ENCODE measurements at regions not wholly inside any gene's neighbourhood (a gene's known extent, or its start where the extent isn't known, plus 50 kb on each side); places are given as distances from the start of the nearest gene placed in this dataset.
"Not testable (repeated sequence)": the region's sequence is repeated elsewhere in the genome, so short reads cannot be mapped to it uniquely, and the experiment has no call there.

DNA sequence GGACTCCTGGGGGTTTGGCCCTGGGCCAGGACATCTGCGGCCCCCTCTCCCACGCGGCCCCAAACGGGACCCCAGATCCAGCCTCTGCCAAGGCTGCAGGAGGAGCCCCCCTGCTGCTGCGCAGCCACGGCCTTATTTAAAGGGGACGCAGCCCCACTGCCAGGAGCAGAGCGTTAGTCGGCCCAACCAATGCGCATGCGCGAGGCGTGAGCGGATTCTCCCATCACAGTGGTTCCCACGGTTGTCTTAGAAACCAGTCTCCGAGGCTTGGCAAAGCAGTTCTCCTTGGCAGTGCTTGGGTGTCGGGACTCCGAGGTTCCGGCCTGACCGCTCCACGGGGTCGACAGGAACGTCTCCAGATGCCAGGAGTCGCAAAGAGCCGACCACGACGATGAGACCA lies 288.3 kb upstream of the ZNF337 start:
- 67 to 77% methylated on average over 17 to 27 of the region's 27 CpGs for WGBS, 2 donors
- H3K4me1 ChIP-seq = peaks cover 0 to 6% (median 0%) of the 10 kb centered on the region in 4 donors
- TF ChIP-seq, protein P1, sequence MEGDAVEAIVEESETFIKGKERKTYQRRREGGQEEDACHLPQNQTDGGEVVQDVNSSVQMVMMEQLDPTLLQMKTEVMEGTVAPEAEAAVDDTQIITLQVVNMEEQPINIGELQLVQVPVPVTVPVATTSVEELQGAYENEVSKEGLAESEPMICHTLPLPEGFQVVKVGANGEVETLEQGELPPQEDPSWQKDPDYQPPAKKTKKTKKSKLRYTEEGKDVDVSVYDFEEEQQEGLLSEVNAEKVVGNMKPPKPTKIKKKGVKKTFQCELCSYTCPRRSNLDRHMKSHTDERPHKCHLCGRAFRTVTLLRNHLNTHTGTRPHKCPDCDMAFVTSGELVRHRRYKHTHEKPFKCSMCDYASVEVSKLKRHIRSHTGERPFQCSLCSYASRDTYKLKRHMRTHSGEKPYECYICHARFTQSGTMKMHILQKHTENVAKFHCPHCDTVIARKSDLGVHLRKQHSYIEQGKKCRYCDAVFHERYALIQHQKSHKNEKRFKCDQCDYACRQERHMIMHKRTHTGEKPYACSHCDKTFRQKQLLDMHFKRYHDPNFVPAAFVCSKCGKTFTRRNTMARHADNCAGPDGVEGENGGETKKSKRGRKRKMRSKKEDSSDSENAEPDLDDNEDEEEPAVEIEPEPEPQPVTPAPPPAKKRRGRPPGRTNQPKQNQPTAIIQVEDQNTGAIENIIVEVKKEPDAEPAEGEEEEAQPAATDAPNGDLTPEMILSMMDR (IDR thresholded peaks at IDR 0.05) = no peak
- TF ChIP-seq POLR2A (IDR thresholded peaks at IDR 0.05) = no peak
- TF ChIP-seq EP300 (IDR thresholded peaks at IDR 0.05) = no peak
- H3K9me3 ChIP-seq = no peaks in the 10 kb centered on the region
- H3K36me3 ChIP-seq = no peaks in the 10 kb centered on the region
- no peak for DNase-seq (ENCODE audit: low spot score in 2 of 2)
- peak overlapping the region in 3 of 4 donors; percentile 9 to 37 (median 24) for H3K4me3 ChIP-seq
- no peaks in the 10 kb centered on the region for H3K27me3 ChIP-seq
- H3K27ac ChIP-seq = no peak overlapping the region

DNA sequence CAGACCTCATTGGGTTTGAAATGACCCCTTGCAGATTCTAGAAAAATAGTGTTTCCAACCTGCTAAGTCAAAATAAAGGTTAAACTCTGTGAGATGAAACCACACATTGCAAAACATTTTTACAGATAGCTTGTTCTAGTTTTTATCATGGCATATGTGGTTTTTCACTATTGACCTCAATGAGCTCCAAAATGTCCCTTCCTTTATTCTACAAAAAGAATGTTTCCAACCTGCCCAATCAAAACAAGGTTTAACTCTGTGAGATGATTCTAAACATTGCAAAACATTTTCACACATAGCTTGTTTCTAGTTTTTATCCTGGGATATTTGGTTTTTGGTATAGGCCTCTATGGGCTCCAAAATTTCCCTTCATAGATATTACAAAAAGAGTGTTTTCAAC lies 286.0 kb upstream of the ZNF337 start:
- H3K4me1 ChIP-seq; H3K4me3 ChIP-seq; DNase-seq (ENCODE audit: low spot score in 2 of 2); H3K27me3 ChIP-seq; H3K36me3 ChIP-seq; H3K9me3 ChIP-seq; H3K27ac ChIP-seq: not testable (repeated sequence)

DNA sequence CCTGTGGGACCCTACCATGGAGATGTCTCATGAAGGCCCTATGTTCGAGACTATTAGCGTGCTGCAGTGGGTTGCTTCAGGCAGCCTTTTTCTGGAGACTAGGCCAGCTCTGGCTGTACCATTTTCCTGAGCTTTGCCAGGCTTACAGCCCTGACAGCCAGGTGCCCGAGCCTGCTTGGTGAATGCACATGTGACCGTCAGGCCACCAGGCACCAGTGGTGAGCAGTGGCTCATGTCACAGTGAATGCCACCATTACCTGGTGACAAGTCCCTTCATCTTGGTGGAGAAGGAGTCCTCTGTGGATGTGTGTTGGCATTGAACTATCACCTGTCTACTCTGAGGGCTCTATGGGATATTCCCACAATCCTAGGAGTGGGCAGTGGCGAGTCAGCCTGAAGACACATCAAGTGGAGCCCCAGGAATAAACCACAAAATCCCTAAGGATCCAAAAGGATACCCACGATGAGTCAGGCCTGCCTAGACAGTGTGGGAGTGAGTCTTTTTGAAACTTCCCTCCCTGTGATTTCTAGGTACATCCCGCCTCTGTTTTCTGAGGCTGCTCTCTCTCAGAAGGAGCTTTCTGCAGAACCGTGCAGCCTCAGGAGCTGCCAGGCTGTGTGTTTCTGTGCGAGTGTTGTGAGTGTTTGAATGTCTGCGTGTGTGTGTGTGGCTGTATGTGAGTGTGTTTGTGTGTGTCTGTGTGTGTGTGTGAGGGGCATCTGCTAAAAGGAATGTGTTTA lies 282.0 kb upstream of the ZNF337 start:
- 87 to 94% methylated on average over 10 of the region's 10 CpGs for WGBS, 2 donors
- H3K27me3 ChIP-seq; H3K36me3 ChIP-seq; H3K4me1 ChIP-seq; DNase-seq (ENCODE audit: low spot score in 2 of 2); H3K4me3 ChIP-seq; H3K9me3 ChIP-seq; H3K27ac ChIP-seq: not testable (repeated sequence)

DNA sequence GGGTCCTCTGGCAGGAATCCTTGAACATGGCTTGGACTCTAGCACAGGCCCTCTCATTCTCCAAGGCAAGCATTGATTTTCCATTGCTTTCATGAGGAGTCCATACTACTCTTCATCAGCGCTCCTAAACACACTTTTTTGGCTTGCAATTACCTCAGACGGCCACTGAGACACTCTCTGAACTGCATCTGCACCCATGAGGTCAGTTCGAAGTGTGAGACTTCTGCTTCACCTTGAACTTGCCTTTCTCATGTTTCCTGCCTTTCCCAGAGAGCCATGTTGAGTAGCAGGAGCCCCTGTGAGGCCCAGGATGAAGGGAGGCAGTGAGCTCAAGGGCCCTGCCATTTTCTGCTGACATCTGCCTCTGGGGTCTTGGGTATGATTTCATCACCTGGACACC lies 279.2 kb upstream of the ZNF337 start:
- H3K9me3 ChIP-seq; H3K4me3 ChIP-seq; DNase-seq (ENCODE audit: low spot score in 2 of 2); H3K27me3 ChIP-seq; H3K27ac ChIP-seq; H3K36me3 ChIP-seq; H3K4me1 ChIP-seq: not testable (repeated sequence)
- 78 to 82% methylated on average over 3 of the region's 3 CpGs for WGBS, 2 donors

DNA sequence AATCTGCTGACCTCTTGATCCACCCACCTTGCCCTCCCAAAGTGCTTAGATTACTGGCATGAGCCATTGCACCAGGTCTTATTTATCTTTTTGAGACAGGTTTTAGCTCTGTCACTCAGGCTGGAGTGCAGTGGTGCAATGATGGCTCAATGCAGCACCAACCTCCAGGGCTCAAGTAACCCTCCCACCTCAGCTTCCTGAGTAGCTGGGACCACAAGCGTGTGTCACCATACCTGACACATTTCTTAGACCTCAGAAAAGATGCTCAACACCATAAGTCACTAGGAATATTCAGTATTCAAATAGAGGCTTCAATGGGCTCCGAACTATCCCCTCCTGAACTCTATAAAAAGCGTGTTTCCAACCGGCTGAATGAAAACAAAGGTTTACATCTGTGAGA lies 268.6 kb upstream of the ZNF337 start:
- not testable (repeated sequence) for DNase-seq (ENCODE audit: low spot score in 2 of 2); H3K36me3 ChIP-seq; H3K4me1 ChIP-seq; H3K4me3 ChIP-seq; H3K9me3 ChIP-seq; H3K27ac ChIP-seq; H3K27me3 ChIP-seq
- WGBS, 2 donors = 87 to 94% methylated on average over 4 of the region's 4 CpGs

DNA sequence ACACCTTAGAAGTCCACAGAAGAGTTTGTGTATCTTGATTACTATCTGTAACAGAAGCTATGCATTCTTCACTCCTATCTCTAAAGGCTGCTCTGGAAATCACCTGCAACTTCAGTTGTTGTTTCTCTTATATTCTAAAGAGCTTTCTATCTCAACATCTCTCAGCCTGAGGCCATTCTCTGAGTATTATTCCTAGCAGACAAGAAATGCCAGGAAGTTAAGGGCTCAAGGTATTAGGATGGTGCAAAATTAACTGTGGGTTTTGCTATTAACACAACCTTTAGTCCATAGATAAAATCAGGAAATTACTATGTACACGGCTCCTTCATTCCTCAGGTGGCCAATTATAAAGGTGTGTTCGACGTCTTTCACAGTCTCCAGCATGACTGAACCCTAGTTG lies 257.2 kb upstream of the ZNF337 start:
- not testable (repeated sequence) for H3K4me1 ChIP-seq; H3K27me3 ChIP-seq; H3K27ac ChIP-seq; H3K9me3 ChIP-seq; H3K36me3 ChIP-seq; H3K4me3 ChIP-seq; DNase-seq (ENCODE audit: low spot score in 2 of 2)
- 71 to 76% methylated on average over 3 of the region's 3 CpGs for WGBS, 2 donors

DNA sequence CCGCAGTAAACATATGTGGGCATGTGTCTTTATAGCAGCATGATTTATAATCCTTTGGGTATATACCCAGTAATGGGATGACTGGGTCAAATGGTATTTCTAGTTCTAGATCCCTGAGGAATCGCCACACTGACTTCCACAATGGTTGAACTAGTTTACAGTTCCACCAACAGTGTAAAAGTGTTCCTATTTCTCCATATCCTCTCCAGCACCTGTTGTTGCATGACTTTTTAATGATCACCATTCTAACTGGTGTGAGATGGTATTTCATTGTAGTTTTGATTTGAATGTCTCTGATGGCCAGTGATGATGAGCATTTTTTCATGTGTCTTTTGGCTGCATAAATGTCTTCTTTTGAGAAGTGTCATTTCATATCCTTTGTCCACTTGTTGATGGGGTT lies 238.6 kb upstream of the ZNF337 start:
- 86 to 87% methylated on average over 1 to 2 of the region's 2 CpGs for WGBS, 2 donors
- not testable (repeated sequence) for H3K27me3 ChIP-seq; H3K36me3 ChIP-seq; H3K9me3 ChIP-seq; H3K4me3 ChIP-seq; DNase-seq (ENCODE audit: low spot score in 2 of 2); H3K27ac ChIP-seq; H3K4me1 ChIP-seq

DNA sequence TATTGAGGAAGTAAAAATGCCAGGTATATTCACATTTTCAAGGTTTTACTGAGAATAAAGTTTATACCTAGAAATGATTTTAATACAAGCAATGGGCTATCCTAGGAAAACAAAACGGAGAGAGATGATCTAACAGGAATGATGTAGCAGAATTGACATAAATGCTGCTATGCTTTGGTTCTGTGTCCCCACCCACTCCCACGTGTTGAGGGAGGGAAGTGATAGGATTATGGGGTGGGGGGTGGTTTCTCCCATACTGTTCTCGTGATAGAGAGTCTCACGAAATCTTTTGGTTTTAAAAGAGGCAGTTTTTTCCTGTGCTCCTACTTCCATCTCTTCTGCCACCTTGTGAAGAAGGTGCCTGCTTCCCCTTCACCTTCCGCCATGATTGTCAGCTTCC lies 236.2 kb upstream of the ZNF337 start:
- 66 to 69% methylated on average over 5 of the region's 5 CpGs for WGBS, 2 donors
- H3K27me3 ChIP-seq; DNase-seq (ENCODE audit: low spot score in 2 of 2): not testable (repeated sequence)

DNA sequence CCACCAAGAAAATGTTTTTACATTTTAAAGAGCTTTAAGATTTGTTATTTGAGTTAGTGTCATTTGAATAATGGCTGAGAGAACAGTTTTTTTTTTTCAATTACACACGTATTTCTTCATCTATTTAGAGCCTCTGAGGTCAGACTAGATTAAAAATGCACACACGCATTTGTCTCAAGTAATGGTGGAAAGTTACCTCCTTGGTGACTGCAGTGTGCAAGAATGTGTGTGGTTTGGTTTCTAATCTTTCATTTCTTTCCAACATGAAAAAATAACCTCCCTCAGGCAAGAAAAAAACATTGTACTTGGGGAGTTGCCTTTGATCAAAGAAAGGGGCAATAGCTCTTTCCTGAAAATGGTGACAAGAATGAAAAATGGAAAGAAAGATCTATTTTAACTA lies 235.5 kb upstream of the ZNF337 start:
- H3K27ac ChIP-seq; H3K27me3 ChIP-seq; H3K36me3 ChIP-seq; H3K4me1 ChIP-seq; H3K9me3 ChIP-seq; DNase-seq (ENCODE audit: low spot score in 2 of 2); H3K4me3 ChIP-seq: not testable (repeated sequence)
- WGBS, 2 donors = 37 to 40% methylated on average over 2 of the region's 2 CpGs

More for the DNA sequence above, 236.2 kb upstream of the ZNF337 start:
- not testable (repeated sequence) for H3K4me1 ChIP-seq, H3K36me3 ChIP-seq, H3K27ac ChIP-seq, H3K4me3 ChIP-seq, H3K9me3 ChIP-seq

DNA sequence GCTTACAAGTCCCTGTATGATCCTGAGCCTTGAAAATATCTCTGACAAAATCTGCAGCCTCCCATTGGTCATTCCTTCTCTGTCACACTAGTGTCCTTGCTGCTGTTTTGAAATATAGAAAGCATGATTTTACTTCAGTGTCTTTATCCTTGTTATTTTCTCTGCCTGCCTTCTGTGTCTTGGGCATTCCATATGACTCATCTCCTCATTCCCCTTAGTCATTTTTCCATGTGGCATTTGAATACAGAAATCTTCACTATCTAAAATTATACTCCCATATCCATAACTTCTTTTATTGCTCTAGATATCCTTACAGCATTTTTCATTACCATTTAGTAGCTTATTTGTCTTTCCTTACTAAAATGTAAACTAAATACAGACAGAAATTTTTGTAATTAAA lies 205.7 kb upstream of the ZNF337 start:
- not testable (repeated sequence) for H3K4me3 ChIP-seq; H3K27ac ChIP-seq; H3K4me1 ChIP-seq; DNase-seq (ENCODE audit: low spot score in 2 of 2); H3K9me3 ChIP-seq; H3K27me3 ChIP-seq; H3K36me3 ChIP-seq

DNA sequence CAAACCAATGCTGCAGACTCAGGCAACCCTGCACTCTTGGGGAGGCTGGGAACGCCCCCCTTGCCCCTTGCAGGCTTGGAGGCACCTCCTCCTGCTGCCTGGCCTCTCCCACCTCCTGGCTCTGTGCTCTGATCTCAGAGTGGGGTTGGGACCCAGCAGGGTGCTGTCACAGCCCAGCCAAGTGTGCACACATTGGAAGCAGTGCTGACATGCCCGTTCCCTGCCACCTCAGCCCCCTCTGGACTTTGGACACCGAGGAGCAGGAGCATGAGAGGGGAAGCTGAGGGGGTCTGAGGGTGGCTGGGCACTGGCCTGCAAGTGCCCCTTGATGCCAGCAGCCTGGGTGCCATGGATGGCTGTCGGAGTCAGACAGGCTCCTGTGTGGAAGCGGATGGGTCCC lies 202.0 kb upstream of the ZNF337 start:
- H3K36me3 ChIP-seq; DNase-seq (ENCODE audit: low spot score in 2 of 2); H3K9me3 ChIP-seq; H3K27me3 ChIP-seq; H3K4me1 ChIP-seq; H3K27ac ChIP-seq; H3K4me3 ChIP-seq: not testable (repeated sequence)
- 83 to 84% methylated on average over 5 of the region's 5 CpGs for WGBS, 2 donors

DNA sequence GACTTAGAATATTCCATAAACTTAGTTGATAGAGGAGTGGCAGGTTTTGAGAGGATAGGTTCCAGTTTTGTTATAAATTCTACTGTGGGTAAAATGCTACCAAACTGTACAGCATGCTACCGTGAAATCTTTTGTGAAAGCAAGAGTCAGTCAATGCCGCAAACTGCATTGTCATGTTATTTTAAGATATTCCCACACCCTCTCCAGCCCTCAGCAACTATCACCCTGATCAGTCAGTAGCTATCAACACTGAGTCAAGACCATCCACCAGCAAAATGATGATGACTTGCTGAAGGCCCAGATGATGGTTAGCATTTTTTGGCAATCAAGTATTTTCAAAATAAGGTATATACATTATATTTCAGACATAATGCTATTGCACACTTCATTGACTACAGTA lies 182.4 kb upstream of the ZNF337 start:
- H3K9me3 ChIP-seq; H3K36me3 ChIP-seq; H3K4me3 ChIP-seq; H3K27me3 ChIP-seq; DNase-seq (ENCODE audit: low spot score in 2 of 2); H3K27ac ChIP-seq; H3K4me1 ChIP-seq: not testable (repeated sequence)
- 95 to 98% methylated on average over 2 of the region's 2 CpGs for WGBS, 2 donors

DNA sequence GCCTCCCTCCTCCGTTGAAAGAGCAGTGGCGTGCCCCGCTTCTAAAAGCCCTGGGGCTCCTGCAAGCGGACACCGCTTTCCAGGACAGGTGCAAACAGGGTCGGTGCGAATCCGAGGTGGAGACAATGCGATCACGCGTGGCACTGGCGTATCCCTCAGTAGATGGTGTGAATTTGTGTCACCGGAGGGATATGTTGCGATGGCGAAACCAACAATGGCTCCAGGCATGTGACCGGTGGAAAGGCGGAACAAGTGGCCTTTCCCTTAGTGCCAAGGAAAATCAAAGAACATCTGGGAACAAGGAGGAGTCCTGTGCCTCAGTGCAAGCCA lies 172.0 kb upstream of the ZNF337 start:
- H3K36me3 ChIP-seq; DNase-seq (ENCODE audit: low spot score in 2 of 2); H3K9me3 ChIP-seq; H3K27me3 ChIP-seq; H3K27ac ChIP-seq: not testable (repeated sequence)
- WGBS, 2 donors = 23 to 27% methylated on average over 15 to 17 of the region's 17 CpGs
- peaks cover 0 to 26% (median 5%) of the 10 kb centered on the region in 4 donors for H3K4me1 ChIP-seq
- H3K4me3 ChIP-seq = peak overlapping the region; percentile 31 to 57 (median 44)
